H9 (cell line): ENCODE measurements at regions not wholly inside any gene's neighbourhood (a gene's known extent, or its start where the extent isn't known, plus 50 kb on each side); places are given as distances from the start of the nearest gene placed in this dataset.

ENCODE experiments used
- DNase-seq: peaks from one replicate; pipeline ENCODE4 v3.0.0-alpha.2; 2017
- H2AFZ ChIP-seq: one replicate; pipeline ENCODE4 v1.6.1; 2013; ENCODE audit warnings: mild to moderate bottlenecking, low read length, control low read depth, moderate library complexity
- H2AK5ac ChIP-seq: 2 replicates; pipeline ENCODE4 v1.6.1; 2013; ENCODE audit warnings: low read length, control low read depth, mixed read lengths; ENCODE audit not compliant: insufficient read length
- H2BK120ac ChIP-seq: one replicate; pipeline ENCODE4 v1.6.1; 2013; ENCODE audit warnings: low read depth, mild to moderate bottlenecking, low read length, control low read depth, inconsistent platforms; ENCODE audit not compliant: poor library complexity, severe bottlenecking
- H2BK12ac ChIP-seq: 2 replicates; pipeline ENCODE4 v1.6.1; 2013; ENCODE audit warnings: low read length, control low read depth, mixed read lengths, low read depth; ENCODE audit not compliant: insufficient read length
- H2BK15ac ChIP-seq: 2 replicates; pipeline ENCODE4 v1.6.1; 2013; ENCODE audit warnings: low read depth, low read length, control low read depth
- H2BK20ac ChIP-seq: one replicate; pipeline ENCODE4 v1.6.1; 2013; ENCODE audit warnings: low read depth, mild to moderate bottlenecking, low read length, control low read depth, inconsistent platforms; ENCODE audit not compliant: poor library complexity, severe bottlenecking
- H2BK5ac ChIP-seq: 2 replicates; pipeline ENCODE4 v1.6.1; 2013; ENCODE audit warnings: low read length, control low read depth, mixed read lengths; ENCODE audit not compliant: insufficient read length
- H3K14ac ChIP-seq: 2 replicates; pipeline ENCODE4 v1.6.1; 2013; ENCODE audit warnings: low read length, control low read depth; ENCODE audit not compliant: insufficient read depth
- H3K18ac ChIP-seq: 2 replicates; pipeline ENCODE4 v1.6.1; 2013; ENCODE audit warnings: low read depth, mild to moderate bottlenecking, mixed read lengths, low read length, control low read depth; ENCODE audit not compliant: insufficient read length
- H3K23ac ChIP-seq: 2 replicates; pipeline ENCODE4 v1.6.1; 2013; ENCODE audit warnings: low read length, control low read depth, mixed read lengths, low read depth; ENCODE audit not compliant: insufficient read length
- H3K23me2 ChIP-seq: 2 replicates; pipeline ENCODE4 v1.6.1; 2013; ENCODE audit warnings: low read depth, mild to moderate bottlenecking, mixed read lengths, low read length, control low read depth; ENCODE audit not compliant: insufficient read length, poor library complexity, severe bottlenecking
- H3K27ac ChIP-seq: 2 replicates; pipeline ENCODE4 v1.5.1; 2013; ENCODE audit warnings: low read length, control low read depth, mixed read lengths, low read depth; ENCODE audit not compliant: insufficient read length
- H3K27me3 ChIP-seq: 2 replicates; pipeline ENCODE4 v1.6.1; 2013; ENCODE audit warnings: low read length, control low read depth, inconsistent platforms; ENCODE audit not compliant: insufficient read depth
- H3K4ac ChIP-seq: 2 replicates; pipeline ENCODE4 v1.6.1; 2013; ENCODE audit warnings: low read depth, mild to moderate bottlenecking, control low read depth, inconsistent platforms, low read length, moderate library complexity
- H3K4me1 ChIP-seq: 2 replicates; pipeline ENCODE4 v1.6.1; 2013; ENCODE audit warnings: low read length, control low read depth, inconsistent platforms; ENCODE audit not compliant: insufficient read depth
- H3K4me2 ChIP-seq: 2 replicates; pipeline ENCODE4 v1.6.1; 2013; ENCODE audit warnings: low read length, control low read depth, mixed read lengths; ENCODE audit not compliant: insufficient read length, insufficient read depth
- H3K56ac ChIP-seq: 2 replicates; pipeline ENCODE4 v1.6.1; 2013; ENCODE audit warnings: low read depth, mild to moderate bottlenecking, mixed read lengths, low read length, control low read depth; ENCODE audit not compliant: insufficient read length
- H3K79me1 ChIP-seq: 2 replicates; pipeline ENCODE4 v1.6.1; 2013; ENCODE audit warnings: low read depth, mild to moderate bottlenecking, moderate library complexity, low read length, control low read depth, inconsistent platforms; ENCODE audit not compliant: insufficient read depth, poor library complexity, severe bottlenecking
- H3K79me2 ChIP-seq: 2 replicates; pipeline ENCODE4 v1.6.1; 2013; ENCODE audit warnings: low read length, control low read depth, inconsistent platforms; ENCODE audit not compliant: insufficient read depth
- H3K9ac ChIP-seq: 2 replicates; pipeline ENCODE4 v1.6.1; 2013; ENCODE audit warnings: low read length, control low read depth, mixed read lengths; ENCODE audit not compliant: insufficient read length; ENCODE audit errors: extremely low read depth
- H3K9me3 ChIP-seq: one replicate; pipeline ENCODE4 v1.6.1; 2013; ENCODE audit warnings: low read depth, low read length, inconsistent platforms; ENCODE audit not compliant: control insufficient read depth
- H3T11ph ChIP-seq: one replicate; pipeline ENCODE4 v1.6.1; 2013; ENCODE audit warnings: mild to moderate bottlenecking, low read length, control low read depth, inconsistent platforms
- H4K20me1 ChIP-seq: one replicate; pipeline ENCODE4 v1.6.1; 2013; ENCODE audit not compliant: control insufficient read depth, insufficient read length, insufficient read depth
- H4K5ac ChIP-seq: 2 replicates; pipeline ENCODE4 v1.6.1; 2013; ENCODE audit warnings: low read depth, mild to moderate bottlenecking, mixed read lengths, low read length, control low read depth; ENCODE audit not compliant: insufficient read length
- H4K8ac ChIP-seq: replicated peaks from 2 replicates; pipeline ENCODE4 v1.6.1; 2013; ENCODE audit warnings: low read length, control low read depth, mixed read lengths, low read depth; ENCODE audit not compliant: insufficient read length
- H4K91ac ChIP-seq: 2 replicates; pipeline ENCODE4 v1.6.1; 2013; ENCODE audit warnings: low read depth, mild to moderate bottlenecking, moderate library complexity, mixed read lengths, low read length, control low read depth; ENCODE audit not compliant: insufficient read length
- H3K27ac Mint-ChIP-seq, 3 experiments: 2 replicates in 2 of 3; 3 replicates in 1 of 3; pipeline ENCODE4 v1.8.0; 2020 to 2021; ENCODE audit warnings: mixed read lengths in 3 of 3, mild to moderate bottlenecking in 1 of 3, moderate library complexity in 1 of 3
- H3K27me3 Mint-ChIP-seq: 2 replicates; pipeline ENCODE4 v1.8.0; 2021; ENCODE audit warnings: low read depth, mild to moderate bottlenecking, moderate library complexity, mixed read lengths
- H3K36me3 Mint-ChIP-seq, 3 experiments: 2 replicates in 2 of 3; 3 replicates in 1 of 3; pipeline ENCODE4 v1.8.0; 2020 to 2021; ENCODE audit warnings: low read depth in 3 of 3, mixed read lengths in 3 of 3; ENCODE audit not compliant: insufficient read depth in 1 of 3
- H3K4me1 Mint-ChIP-seq, 2 experiments: 2 replicates each; pipeline ENCODE4 v1.8.0; 2020; ENCODE audit warnings: mixed read lengths in 2 of 2
- H3K4me3 Mint-ChIP-seq, 2 experiments: 2 replicates in 1 of 2; 3 replicates in 1 of 2; pipeline ENCODE4 v1.8.0; 2020 to 2021; ENCODE audit warnings: mild to moderate bottlenecking in 2 of 2, mixed read lengths in 2 of 2, moderate library complexity in 1 of 2
- H3K9me3 Mint-ChIP-seq, 2 experiments: 2 replicates in 1 of 2; 3 replicates in 1 of 2; pipeline ENCODE4 v1.8.0; 2020; ENCODE audit warnings: mild to moderate bottlenecking in 2 of 2, mixed read lengths in 2 of 2, moderate library complexity in 1 of 2
- CTCF ChIP-seq: fragments of 200-600 bp; sonication (generic); conservative IDR thresholded peaks from 3 replicates; pipeline ENCODE4 v1.8.0; 2021; ENCODE audit warnings: antibody characterized with exemption, mild to moderate bottlenecking
- WGBS: extraction: QIAGEN DNeasy Blood & Tissue Kit; methylation state at CpG from one replicate; pipeline ENCODE4 v1.1.7; 2013; ENCODE audit warnings: missing lambda C conversion rate, low lambda C conversion rate, mixed read lengths; ENCODE audit not compliant: insufficient read length; ENCODE audit errors: extremely low coverage; 5-methylcytosine and 5-hydroxymethylcytosine counted together

- H4K8ac ChIP-seq: no peak overlapping the region
- no peaks in the 10 kb centered on the region for H3K23me2 ChIP-seq
- peak overlapping the region; percentile 57 for H3K18ac ChIP-seq
- H2BK5ac ChIP-seq: no peak overlapping the region
- H3K27me3 ChIP-seq: no peaks in the 10 kb centered on the region
- H3K4me1 ChIP-seq: 0 out of 2 replicates have a peak, but pooled peaks cover 3% of the 10 kb centered on the region
- no peak overlapping the region for H2BK20ac ChIP-seq
- no peak overlapping the region for H3K27ac ChIP-seq
- H2AFZ ChIP-seq: no peak overlapping the region
- H3K56ac ChIP-seq: no peak overlapping the region
- Mint-ChIP-seq H3K27me3 (peaks cover 17% of the 10 kb centered on the region), H3K36me3 (no peaks in the 10 kb centered on the region), H3K4me3 (no peak overlapping the region), H3K4me1 (peaks cover 26 to 45% of the 10 kb centered on the region in 2 experiments), H3K9me3 (no peaks in the 10 kb centered on the region), H3K27ac (peak overlapping the region in 2 of 3 experiments; percentile 39 to 66; a peak in 3 of 7 replicates)
- no peak overlapping the region for H3K23ac ChIP-seq
- no peak for TF ChIP-seq CTCF
- H3K79me2 ChIP-seq: no peaks in the 10 kb centered on the region
- no peak overlapping the region for H4K5ac ChIP-seq
- H2AK5ac ChIP-seq: no peak overlapping the region
- no peak overlapping the region for H3T11ph ChIP-seq
- no peak overlapping the region; the same call in 1 of the 2 replicates for H3K14ac ChIP-seq
- no peaks in the 10 kb centered on the region for H3K79me1 ChIP-seq
- H3K9ac ChIP-seq: no peak overlapping the region
- peak overlapping the region; percentile 75; the same call in 1 of the 2 replicates for H3K4ac ChIP-seq
- peak; percentile 8 for DNase-seq
- no peaks in the 10 kb centered on the region for H3K9me3 ChIP-seq
- no peak overlapping the region for H2BK15ac ChIP-seq
- H4K91ac ChIP-seq: peak overlapping the region; percentile 59
- no CpG with 5 or more reads among the region's 1 CpG for WGBS
- no peak overlapping the region for H3K4me2 ChIP-seq
- H4K20me1 ChIP-seq: no peaks in the 10 kb centered on the region
- H2BK120ac ChIP-seq: no peak overlapping the region
- H2BK12ac ChIP-seq: peak overlapping the region; percentile 22
Measured at GRCh38 chr3:10555263-10555662, 49.9 kb upstream of the ATP2B2 start.
